ENCODE measurements at regions not wholly inside any gene's neighbourhood (a gene's known extent, or its start where the extent isn't known, plus 50 kb on each side); places are given as distances from the start of the nearest gene placed in this dataset.

GRCh38 chr14:31934767-31935266 is 142.3 kb upstream of the ARHGAP5 start:
- Mint-ChIP-seq H3K4me3 (no peak overlapping the region), H3K27me3 (peaks cover 5 to 9% of the 10 kb centered on the region in 2 donors), H3K9me3 (no peaks in the 10 kb centered on the region), H3K36me3 (ENCODE audit: insufficient read depth) (no peaks in the 10 kb centered on the region), H3K27ac (no peak overlapping the region), H3K4me1 (ENCODE audit: low read depth in 2 of 2) (peaks cover 2 to 5% of the 10 kb centered on the region in 2 donors)
- DNase-seq = no peak
- ATAC-seq (replicated peaks) = no peak

DNA sequence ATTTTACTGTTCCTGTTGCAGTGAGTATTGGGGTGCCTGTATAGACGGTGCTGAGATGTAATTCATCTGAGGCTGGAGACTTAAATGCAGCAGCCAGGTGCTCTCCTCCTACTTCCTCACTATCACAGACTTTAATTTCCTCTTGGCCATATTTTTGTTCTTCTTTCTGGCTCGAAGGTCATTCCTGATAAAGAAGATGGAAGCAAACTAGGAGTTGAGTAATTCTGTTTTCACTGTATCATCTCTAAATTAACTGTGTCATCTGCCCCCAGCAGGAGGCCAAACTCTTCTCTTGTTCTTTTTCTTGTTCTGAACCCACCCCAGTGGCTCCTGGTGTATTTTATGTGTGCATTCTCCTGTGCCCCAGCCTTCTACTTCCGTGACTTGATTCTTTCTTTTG is 141.7 kb upstream of the ARHGAP5 start:
- peaks cover 2 to 5% of the 10 kb centered on the region in 2 donors for H3K4me1 Mint-ChIP-seq (ENCODE audit: low read depth in 2 of 2)
- no peak overlapping the region for H3K27ac Mint-ChIP-seq
- ATAC-seq (replicated peaks) = no peak

DNA sequence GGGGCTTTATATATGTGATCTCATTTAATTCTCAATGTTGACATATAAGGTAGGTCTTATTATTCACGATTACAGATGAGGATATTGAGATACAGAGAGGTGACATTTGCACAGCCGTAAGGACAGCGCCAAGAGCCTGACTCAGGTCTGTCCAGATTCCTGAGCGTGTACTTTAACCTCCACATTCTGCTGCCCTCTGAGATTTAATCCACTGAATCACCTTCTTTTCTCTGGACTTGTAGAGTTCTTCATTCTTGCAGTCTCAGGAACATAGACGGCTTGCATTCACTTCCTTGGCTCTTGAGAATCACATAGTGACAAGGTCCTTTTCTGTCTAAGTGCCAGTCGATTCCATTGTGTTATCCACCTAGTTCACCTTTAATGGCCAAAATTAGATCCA is 141.0 kb upstream of the ARHGAP5 start:
- peaks cover 2 to 5% of the 10 kb centered on the region in 2 donors for H3K4me1 Mint-ChIP-seq (ENCODE audit: low read depth in 2 of 2)
- DNase-seq (no peak), ATAC-seq (replicated peaks) (no peak)
- no peaks in the 10 kb centered on the region for H3K9me3 Mint-ChIP-seq
- H3K36me3 Mint-ChIP-seq (ENCODE audit: insufficient read depth) = no peaks in the 10 kb centered on the region
- H3K4me3 Mint-ChIP-seq = no peak overlapping the region
- peaks cover 5 to 9% of the 10 kb centered on the region in 2 donors for H3K27me3 Mint-ChIP-seq
- no peak overlapping the region for H3K27ac Mint-ChIP-seq

More for the DNA sequence above, 141.7 kb upstream of the ARHGAP5 start:
- Mint-ChIP-seq H3K9me3 (no peaks in the 10 kb centered on the region), H3K36me3 (ENCODE audit: insufficient read depth) (no peaks in the 10 kb centered on the region), H3K27me3 (peaks cover 5 to 9% of the 10 kb centered on the region in 2 donors), H3K4me3 (no peak overlapping the region)
- no peak for DNase-seq

GRCh38 chr14:31937730-31938346 is 139.3 kb upstream of the ARHGAP5 start:
- H3K9me3 Mint-ChIP-seq = no peaks in the 10 kb centered on the region
- H3K27ac Mint-ChIP-seq = no peak overlapping the region
- peaks cover 5 to 15% of the 10 kb centered on the region in 2 donors for H3K27me3 Mint-ChIP-seq
- peak; percentile 69 for ATAC-seq (replicated peaks)
- peaks cover 2 to 5% of the 10 kb centered on the region in 2 donors for H3K4me1 Mint-ChIP-seq (ENCODE audit: low read depth in 2 of 2)
- no peaks in the 10 kb centered on the region for H3K36me3 Mint-ChIP-seq (ENCODE audit: insufficient read depth)
- DNase-seq = no peak
- no peak overlapping the region for H3K4me3 Mint-ChIP-seq

GRCh38 chr14:31939934-31940333 is 137.2 kb upstream of the ARHGAP5 start:
- Mint-ChIP-seq H3K4me1 (ENCODE audit: low read depth in 2 of 2) (peaks cover 5 to 9% of the 10 kb centered on the region in 2 donors), H3K9me3 (no peaks in the 10 kb centered on the region)
- ATAC-seq (replicated peaks) = no peak

DNA sequence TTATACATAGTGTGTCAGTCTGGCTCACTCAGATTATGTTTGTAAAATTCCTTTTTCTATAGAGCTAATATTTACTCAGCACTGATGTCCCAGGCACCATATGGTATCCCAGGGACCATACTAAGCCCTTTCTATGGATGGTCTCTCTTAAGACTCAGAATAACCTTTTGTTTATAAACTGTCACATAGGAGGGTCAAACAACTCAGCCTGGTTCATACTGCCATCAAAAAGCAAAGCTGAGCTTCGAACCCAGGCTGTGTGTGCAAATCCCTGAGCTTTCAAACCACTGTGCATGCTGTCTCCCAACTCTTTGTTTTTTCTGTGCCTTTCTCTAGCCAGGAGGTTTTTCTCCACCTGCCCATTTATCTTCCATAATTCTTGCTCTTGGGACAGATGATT is 135.6 kb upstream of the ARHGAP5 start:
- H3K36me3 Mint-ChIP-seq (ENCODE audit: insufficient read depth) = no peaks in the 10 kb centered on the region
- no peaks in the 10 kb centered on the region for H3K9me3 Mint-ChIP-seq
- DNase-seq (no peak), ATAC-seq (replicated peaks) (no peak)
- peaks cover 9 to 14% of the 10 kb centered on the region in 2 donors for H3K4me1 Mint-ChIP-seq (ENCODE audit: low read depth in 2 of 2)
- no peak overlapping the region for H3K27ac Mint-ChIP-seq
- no peak overlapping the region for H3K4me3 Mint-ChIP-seq
- H3K27me3 Mint-ChIP-seq = peaks cover 0 to 7% of the 10 kb centered on the region in 2 donors

More at GRCh38 chr14:31939934-31940333, 137.2 kb upstream of the ARHGAP5 start:
- H3K27me3 Mint-ChIP-seq = peaks cover 5 to 16% of the 10 kb centered on the region in 2 donors
- no peak overlapping the region for H3K4me3 Mint-ChIP-seq
- DNase-seq = no peak
- no peaks in the 10 kb centered on the region for H3K36me3 Mint-ChIP-seq (ENCODE audit: insufficient read depth)
- H3K27ac Mint-ChIP-seq = no peak overlapping the region

- no peak for DNase-seq
- H3K9me3 Mint-ChIP-seq = no peaks in the 10 kb centered on the region
- peaks cover 9 to 14% of the 10 kb centered on the region in 2 donors for H3K4me1 Mint-ChIP-seq (ENCODE audit: low read depth in 2 of 2)
- ATAC-seq (replicated peaks) = no peak
- H3K4me3 Mint-ChIP-seq = no peak overlapping the region
- peaks cover 0 to 7% of the 10 kb centered on the region in 2 donors for H3K27me3 Mint-ChIP-seq
- no peak overlapping the region for H3K27ac Mint-ChIP-seq
- H3K36me3 Mint-ChIP-seq (ENCODE audit: insufficient read depth) = no peaks in the 10 kb centered on the region
Measured at GRCh38 chr14:31942166-31942841, 134.8 kb upstream of the ARHGAP5 start.

- Mint-ChIP-seq H3K36me3 (ENCODE audit: insufficient read depth) (no peaks in the 10 kb centered on the region), H3K4me1 (ENCODE audit: low read depth in 2 of 2) (peaks cover 4 to 11% of the 10 kb centered on the region in 2 donors), H3K9me3 (no peaks in the 10 kb centered on the region), H3K27ac (no peak overlapping the region), H3K27me3 (peaks cover 0 to 7% of the 10 kb centered on the region in 2 donors), H3K4me3 (no peak overlapping the region)
- ATAC-seq (replicated peaks) (no peak), DNase-seq (no peak)
Measured at GRCh38 chr14:31943217-31943799, 133.8 kb upstream of the ARHGAP5 start.

DNA sequence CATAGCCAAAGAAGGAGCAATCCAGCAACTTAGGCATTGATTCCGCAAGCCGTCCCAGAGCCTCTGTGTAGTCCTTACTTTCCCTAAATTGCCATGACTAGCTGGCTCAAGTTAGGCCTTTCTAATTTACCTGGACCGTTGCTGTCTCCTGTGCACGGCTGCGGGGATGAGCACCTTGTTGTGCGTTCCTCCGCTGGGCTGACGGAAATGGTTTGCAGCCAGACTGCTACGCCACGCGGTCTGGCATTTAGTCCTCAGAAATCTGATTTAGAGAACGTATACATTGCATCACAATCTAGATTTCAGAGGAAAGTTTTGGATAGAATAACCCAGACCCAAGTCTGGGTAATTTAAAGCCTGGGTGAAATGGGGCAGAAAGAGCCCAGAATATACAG is 133.2 kb upstream of the ARHGAP5 start:
- H3K4me1 Mint-ChIP-seq (ENCODE audit: low read depth in 2 of 2) = peaks cover 6 to 11% of the 10 kb centered on the region in 2 donors
- no peaks in the 10 kb centered on the region for H3K9me3 Mint-ChIP-seq
- DNase-seq (no peak), ATAC-seq (replicated peaks) (no peak)
- peaks cover 0 to 7% of the 10 kb centered on the region in 2 donors for H3K27me3 Mint-ChIP-seq
- H3K36me3 Mint-ChIP-seq (ENCODE audit: insufficient read depth) = no peaks in the 10 kb centered on the region
- H3K27ac Mint-ChIP-seq = peak overlapping the region in 1 of 2 donors; percentile 51
- no peak overlapping the region for H3K4me3 Mint-ChIP-seq

- ATAC-seq (replicated peaks) (peak; percentile 19), DNase-seq (no peak)
- peaks cover 0 to 7% of the 10 kb centered on the region in 2 donors for H3K27me3 Mint-ChIP-seq
- H3K27ac Mint-ChIP-seq = peak overlapping the region; percentile 41 to 51
- H3K9me3 Mint-ChIP-seq = no peaks in the 10 kb centered on the region
- peak overlapping the region; percentile 22 to 64 for H3K4me3 Mint-ChIP-seq
- H3K4me1 Mint-ChIP-seq (ENCODE audit: low read depth in 2 of 2) = peaks cover 7 to 11% of the 10 kb centered on the region in 2 donors
- no peaks in the 10 kb centered on the region for H3K36me3 Mint-ChIP-seq (ENCODE audit: insufficient read depth)
Measured at GRCh38 chr14:31944256-31945073, 132.6 kb upstream of the ARHGAP5 start.

DNA sequence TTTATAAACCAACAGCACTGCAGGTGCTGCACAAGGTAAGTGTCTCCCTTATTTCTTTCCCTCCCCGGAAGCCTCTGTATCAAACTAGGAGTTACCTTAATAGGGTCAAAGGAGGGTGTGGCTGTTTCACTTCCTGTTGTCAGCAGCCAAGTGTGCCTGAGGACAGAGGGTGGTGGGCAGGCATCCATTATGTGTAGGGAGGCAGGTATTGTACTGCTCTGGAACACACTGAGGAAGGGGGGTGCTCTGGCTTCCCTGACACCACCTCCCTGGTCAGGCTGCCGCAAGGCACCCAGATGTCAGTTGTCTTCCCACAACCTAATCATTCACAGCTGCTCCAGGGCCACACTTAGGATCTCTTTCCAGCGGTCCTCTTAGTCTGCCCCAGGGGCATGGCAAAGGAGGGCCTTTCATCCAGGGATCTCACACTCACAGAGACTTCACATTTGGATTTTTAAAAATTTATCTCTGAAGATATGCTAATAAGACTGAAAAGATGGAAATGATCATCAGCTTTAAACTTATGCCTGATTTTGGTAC is 132.0 kb upstream of the ARHGAP5 start:
- Mint-ChIP-seq H3K4me3 (peak overlapping the region; percentile 22 to 64), H3K4me1 (ENCODE audit: low read depth in 2 of 2) (peaks cover 7 to 11% of the 10 kb centered on the region in 2 donors), H3K9me3 (no peaks in the 10 kb centered on the region), H3K27ac (peak overlapping the region; percentile 41 to 51), H3K36me3 (ENCODE audit: insufficient read depth) (no peaks in the 10 kb centered on the region), H3K27me3 (peaks cover 0 to 12% of the 10 kb centered on the region in 2 donors)
- DNase-seq (peak in 1 of 3 experiments; percentile 2), ATAC-seq (replicated peaks) (peak; percentile 61)

GRCh38 chr14:31945701-31946100 is 131.4 kb upstream of the ARHGAP5 start:
- ATAC-seq (replicated peaks) = no peak
- no peak for DNase-seq
- H3K4me3 Mint-ChIP-seq = no peak overlapping the region
- H3K9me3 Mint-ChIP-seq = no peaks in the 10 kb centered on the region
- H3K27me3 Mint-ChIP-seq = peaks cover 0 to 17% of the 10 kb centered on the region in 2 donors
- H3K27ac Mint-ChIP-seq = no peak overlapping the region
- no peaks in the 10 kb centered on the region for H3K36me3 Mint-ChIP-seq (ENCODE audit: insufficient read depth)
- peaks cover 7 to 11% of the 10 kb centered on the region in 2 donors for H3K4me1 Mint-ChIP-seq (ENCODE audit: low read depth in 2 of 2)

- no peaks in the 10 kb centered on the region for H3K9me3 Mint-ChIP-seq
- H3K27ac Mint-ChIP-seq = no peak overlapping the region
- ATAC-seq (replicated peaks) = no peak
- DNase-seq = no peak
- H3K36me3 Mint-ChIP-seq (ENCODE audit: insufficient read depth) = no peaks in the 10 kb centered on the region
- H3K4me1 Mint-ChIP-seq (ENCODE audit: low read depth in 2 of 2) = peaks cover 7 to 11% of the 10 kb centered on the region in 2 donors
- peaks cover 0 to 27% of the 10 kb centered on the region in 2 donors for H3K27me3 Mint-ChIP-seq
- no peak overlapping the region for H3K4me3 Mint-ChIP-seq
Measured at GRCh38 chr14:31947076-31947475, 130.0 kb upstream of the ARHGAP5 start.

Measured in effector memory CD8-positive, alpha-beta T cell (primary cell).